ENCODE measurements at regions not wholly inside any gene's neighbourhood (a gene's known extent, or its start where the extent isn't known, plus 50 kb on each side); places are given as distances from the start of the nearest gene placed in this dataset.

DNA sequence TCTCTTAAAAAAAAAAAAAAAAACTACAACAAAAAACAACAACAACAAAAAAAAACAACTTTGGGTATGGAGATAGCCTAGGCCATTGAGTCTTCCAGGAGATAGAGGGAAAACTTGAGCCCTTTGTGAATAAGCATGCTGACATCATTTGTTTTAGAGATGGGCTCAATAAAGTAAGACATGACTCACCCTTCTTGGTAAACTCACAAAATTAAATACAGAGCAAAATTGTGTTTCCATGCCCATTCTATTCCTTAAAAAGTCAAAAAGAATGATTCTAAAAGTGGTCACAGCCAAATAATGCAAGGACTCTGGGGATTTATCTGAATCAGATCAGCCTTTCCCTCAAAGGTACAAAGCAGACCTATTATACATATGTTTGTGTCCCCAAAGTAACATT is 117.4 kb downstream of the ETAA1 start:
- Histone ChIP-seq H4K20me1 (ENCODE audit: control insufficient read depth, extremely low read depth, insufficient read depth, low read length) (no peaks in the 10 kb centered on the region), H2AFZ (ENCODE audit: control insufficient read depth, low read length) (no peak overlapping the region), H3K9me1 (ENCODE audit: control insufficient read depth, extremely low read depth, insufficient read depth, low read length) (no peaks in the 10 kb centered on the region), H3K27me3 (ENCODE audit: control insufficient read depth, extremely low read depth, insufficient read depth, low read length) (no peaks in the 10 kb centered on the region), H3K79me2 (ENCODE audit: control insufficient read depth, insufficient read depth, low read length) (no peaks in the 10 kb centered on the region), H3K9me3 (ENCODE audit: control insufficient read depth, low read depth, low read length) (no peaks in the 10 kb centered on the region), H3K4me3 (ENCODE audit: control insufficient read depth in 2 of 3, extremely low read depth in 1 of 3, insufficient read depth in 2 of 3, low read depth in 1 of 3, low read length in 3 of 3) (no peak overlapping the region), H3K36me3 (ENCODE audit: control insufficient read depth in 2 of 2, extremely low read depth in 1 of 2, insufficient read depth in 2 of 2, low read length in 2 of 2) (no peaks in the 10 kb centered on the region), H3K4me1 (ENCODE audit: control insufficient read depth, extremely low read depth, insufficient read depth, low read length) (peaks cover 13% of the 10 kb centered on the region), H3K27ac (ENCODE audit: control insufficient read depth, insufficient read depth, low read length) (no peak overlapping the region), H3K9ac (ENCODE audit: control insufficient read depth, extremely low read depth, insufficient read depth, low read length) (no peak overlapping the region), H3K4me2 (ENCODE audit: control insufficient read depth, extremely low read depth, insufficient read depth, low read depth, low read length) (no peak overlapping the region)
- no peak for DNase-seq (ENCODE audit: low read depth, low spot score)
- no peak for FAIRE-seq
- dilution Hi-C loops (cut with MboI; ENCODE audit: extremely low pct_ligation_motif_present, low sequenced_read_pairs), result no loop called here
- no peak for TF ChIP-seq EZH2 (IDR thresholded peaks at IDR 0.05; ENCODE audit: low read length)
- TF ChIP-seq CTCF (optimal IDR thresholded peaks at IDR 0.05 in 1 of 3, IDR thresholded peaks at IDR 0.05 in 1 of 3, conservative IDR thresholded peaks at IDR 0.05 in 1 of 3; ENCODE audit: extremely low read depth in 1 of 3, insufficient read depth in 2 of 3, low read length in 3 of 3), result no peak

DNA sequence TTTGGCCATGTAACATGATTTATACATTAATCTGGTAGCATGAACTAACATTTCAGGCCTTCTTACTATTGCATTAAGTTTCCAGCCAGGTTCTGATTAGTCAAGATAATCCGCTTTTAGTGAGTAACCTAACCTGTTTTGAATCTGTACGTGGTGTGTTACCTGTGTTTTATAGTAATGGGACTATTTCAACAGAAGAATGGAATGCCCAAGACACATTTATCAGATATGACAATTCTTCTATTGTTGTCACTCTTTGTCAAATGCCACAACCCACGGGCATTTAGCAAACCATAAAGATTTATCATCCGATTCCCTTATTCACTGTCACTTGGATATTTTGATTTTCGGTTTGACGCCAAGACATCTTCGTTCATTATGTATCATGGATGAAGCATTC is 117.9 kb downstream of the ETAA1 start:
- no peaks in the 10 kb centered on the region for H3K79me2 ChIP-seq (ENCODE audit: control insufficient read depth, insufficient read depth, low read length)
- H3K9ac ChIP-seq (ENCODE audit: control insufficient read depth, extremely low read depth, insufficient read depth, low read length), result no peak overlapping the region
- H4K20me1 ChIP-seq (ENCODE audit: control insufficient read depth, extremely low read depth, insufficient read depth, low read length), result no peaks in the 10 kb centered on the region
- H2AFZ ChIP-seq (ENCODE audit: control insufficient read depth, low read length), result no peak overlapping the region
- H3K36me3 ChIP-seq (ENCODE audit: control insufficient read depth in 2 of 2, extremely low read depth in 1 of 2, insufficient read depth in 2 of 2, low read length in 2 of 2), result no peaks in the 10 kb centered on the region
- H3K27ac ChIP-seq (ENCODE audit: control insufficient read depth, insufficient read depth, low read length), result no peak overlapping the region
- no peaks in the 10 kb centered on the region for H3K9me3 ChIP-seq (ENCODE audit: control insufficient read depth, low read depth, low read length)
- dilution Hi-C loops (cut with MboI; ENCODE audit: extremely low pct_ligation_motif_present, low sequenced_read_pairs), result no loop called here
- H3K27me3 ChIP-seq (ENCODE audit: control insufficient read depth, extremely low read depth, insufficient read depth, low read length), result no peaks in the 10 kb centered on the region
- H3K9me1 ChIP-seq (ENCODE audit: control insufficient read depth, extremely low read depth, insufficient read depth, low read length), result no peaks in the 10 kb centered on the region
- H3K4me3 ChIP-seq (ENCODE audit: control insufficient read depth in 2 of 3, extremely low read depth in 1 of 3, insufficient read depth in 2 of 3, low read depth in 1 of 3, low read length in 3 of 3), result no peak overlapping the region
- H3K4me2 ChIP-seq (ENCODE audit: control insufficient read depth, extremely low read depth, insufficient read depth, low read depth, low read length), result peak overlapping the region; percentile 3
- DNase-seq (ENCODE audit: low read depth, low spot score) (no peak), FAIRE-seq (no peak)
- TF ChIP-seq EZH2 (IDR thresholded peaks at IDR 0.05; ENCODE audit: low read length) (no peak), CTCF (optimal IDR thresholded peaks at IDR 0.05 in 1 of 3, IDR thresholded peaks at IDR 0.05 in 1 of 3, conservative IDR thresholded peaks at IDR 0.05 in 1 of 3; ENCODE audit: extremely low read depth in 1 of 3, insufficient read depth in 2 of 3, low read length in 3 of 3) (no peak)
- H3K4me1 ChIP-seq (ENCODE audit: control insufficient read depth, extremely low read depth, insufficient read depth, low read length), result peaks cover 13% of the 10 kb centered on the region
